Activated CD4-positive, alpha-beta T cell treated with anti-CD3 and anti-CD28 coated beads, Interleukin-2, Interleukin-4, amounts not matched to agents 100 ng/mL and 50 ng/mL, durations not matched to agents 16 hours and 8 hours (primary cell): ENCODE measurements at regions not wholly inside any gene's neighbourhood (a gene's known extent, or its start where the extent isn't known, plus 50 kb on each side); places are given as distances from the start of the nearest gene placed in this dataset.

ENCODE experiments used
- DNase-seq: peaks from one replicate; pipeline ENCODE4 v3.0.0-alpha.2; 2020; ENCODE audit warnings: low spot score

GRCh38 chr2:187136646-187137045, 287.7 kb upstream of the ZSWIM2 start:
- no peak for DNase-seq

- no peak for DNase-seq
Observed at GRCh38 chr2:187134306-187134705, 285.3 kb upstream of the ZSWIM2 start.

- DNase-seq: no peak
Observed at GRCh38 chr2:187129868-187130267, 280.9 kb upstream of the ZSWIM2 start.

- DNase-seq: no peak
Observed at GRCh38 chr2:187129306-187129705, 280.3 kb upstream of the ZSWIM2 start.

- no peak for DNase-seq
Observed at GRCh38 chr2:187126247-187127005, 277.5 kb upstream of the ZSWIM2 start.

GRCh38 chr2:187125318-187125717, 276.3 kb upstream of the ZSWIM2 start:
- DNase-seq: no peak

- DNase-seq: no peak
Observed at GRCh38 chr2:187124529-187124928, 275.6 kb upstream of the ZSWIM2 start.

- DNase-seq: no peak
Observed at GRCh38 chr2:187118331-187119099, 269.5 kb upstream of the ZSWIM2 start.

- no peak for DNase-seq
Observed at GRCh38 chr2:187117483-187117882, 268.5 kb upstream of the ZSWIM2 start.

- DNase-seq: no peak
Observed at GRCh38 chr2:187115627-187116026, 266.7 kb upstream of the ZSWIM2 start.

GRCh38 chr2:187107001-187107400, 258.0 kb upstream of the ZSWIM2 start:
- no peak for DNase-seq

GRCh38 chr2:187105218-187105617, 256.2 kb upstream of the ZSWIM2 start:
- DNase-seq: no peak

GRCh38 chr2:187102381-187102780, 253.4 kb upstream of the ZSWIM2 start:
- no peak for DNase-seq

GRCh38 chr2:187098154-187098553, 249.2 kb upstream of the ZSWIM2 start:
- DNase-seq: no peak

GRCh38 chr2:187093771-187094412, 244.9 kb upstream of the ZSWIM2 start:
- no peak for DNase-seq

- DNase-seq: no peak
Observed at GRCh38 chr2:187091664-187092063, 242.7 kb upstream of the ZSWIM2 start.

- DNase-seq: no peak
Observed at GRCh38 chr2:187084524-187084923, 235.6 kb upstream of the ZSWIM2 start.

- DNase-seq: no peak
Observed at GRCh38 chr2:187081461-187081860, 232.5 kb upstream of the ZSWIM2 start.

GRCh38 chr2:187079901-187080300, 230.9 kb upstream of the ZSWIM2 start:
- no peak for DNase-seq

GRCh38 chr2:187078297-187078696, 229.3 kb upstream of the ZSWIM2 start:
- no peak for DNase-seq

GRCh38 chr2:187075671-187076070, 226.7 kb upstream of the ZSWIM2 start:
- DNase-seq: no peak

- DNase-seq: no peak
Observed at GRCh38 chr2:187075199-187075635, 226.2 kb upstream of the ZSWIM2 start.

- DNase-seq: no peak
Observed at GRCh38 chr2:187058198-187058597, 209.2 kb upstream of the ZSWIM2 start.
